H9 (cell line): ENCODE measurements at regions not wholly inside any gene's neighbourhood (a gene's known extent, or its start where the extent isn't known, plus 50 kb on each side); places are given as distances from the start of the nearest gene placed in this dataset.

ENCODE experiments used
- DNase-seq: peaks from one replicate; pipeline ENCODE4 v3.0.0-alpha.2; 2017
- H2AFZ ChIP-seq: one replicate; pipeline ENCODE4 v1.6.1; 2013; ENCODE audit warnings: mild to moderate bottlenecking, low read length, control low read depth, moderate library complexity
- H2AK5ac ChIP-seq: 2 replicates; pipeline ENCODE4 v1.6.1; 2013; ENCODE audit warnings: low read length, control low read depth, mixed read lengths; ENCODE audit not compliant: insufficient read length
- H2BK120ac ChIP-seq: one replicate; pipeline ENCODE4 v1.6.1; 2013; ENCODE audit warnings: low read depth, mild to moderate bottlenecking, low read length, control low read depth, inconsistent platforms; ENCODE audit not compliant: poor library complexity, severe bottlenecking
- H2BK12ac ChIP-seq: 2 replicates; pipeline ENCODE4 v1.6.1; 2013; ENCODE audit warnings: low read length, control low read depth, mixed read lengths, low read depth; ENCODE audit not compliant: insufficient read length
- H2BK15ac ChIP-seq: 2 replicates; pipeline ENCODE4 v1.6.1; 2013; ENCODE audit warnings: low read depth, low read length, control low read depth
- H2BK20ac ChIP-seq: one replicate; pipeline ENCODE4 v1.6.1; 2013; ENCODE audit warnings: low read depth, mild to moderate bottlenecking, low read length, control low read depth, inconsistent platforms; ENCODE audit not compliant: poor library complexity, severe bottlenecking
- H2BK5ac ChIP-seq: 2 replicates; pipeline ENCODE4 v1.6.1; 2013; ENCODE audit warnings: low read length, control low read depth, mixed read lengths; ENCODE audit not compliant: insufficient read length
- H3K14ac ChIP-seq: 2 replicates; pipeline ENCODE4 v1.6.1; 2013; ENCODE audit warnings: low read length, control low read depth; ENCODE audit not compliant: insufficient read depth
- H3K18ac ChIP-seq: 2 replicates; pipeline ENCODE4 v1.6.1; 2013; ENCODE audit warnings: low read depth, mild to moderate bottlenecking, mixed read lengths, low read length, control low read depth; ENCODE audit not compliant: insufficient read length
- H3K23ac ChIP-seq: 2 replicates; pipeline ENCODE4 v1.6.1; 2013; ENCODE audit warnings: low read length, control low read depth, mixed read lengths, low read depth; ENCODE audit not compliant: insufficient read length
- H3K23me2 ChIP-seq: 2 replicates; pipeline ENCODE4 v1.6.1; 2013; ENCODE audit warnings: low read depth, mild to moderate bottlenecking, mixed read lengths, low read length, control low read depth; ENCODE audit not compliant: insufficient read length, poor library complexity, severe bottlenecking
- H3K27ac ChIP-seq: 2 replicates; pipeline ENCODE4 v1.5.1; 2013; ENCODE audit warnings: low read length, control low read depth, mixed read lengths, low read depth; ENCODE audit not compliant: insufficient read length
- H3K27me3 ChIP-seq: 2 replicates; pipeline ENCODE4 v1.6.1; 2013; ENCODE audit warnings: low read length, control low read depth, inconsistent platforms; ENCODE audit not compliant: insufficient read depth
- H3K4ac ChIP-seq: 2 replicates; pipeline ENCODE4 v1.6.1; 2013; ENCODE audit warnings: low read depth, mild to moderate bottlenecking, control low read depth, inconsistent platforms, low read length, moderate library complexity
- H3K4me1 ChIP-seq: 2 replicates; pipeline ENCODE4 v1.6.1; 2013; ENCODE audit warnings: low read length, control low read depth, inconsistent platforms; ENCODE audit not compliant: insufficient read depth
- H3K4me2 ChIP-seq: 2 replicates; pipeline ENCODE4 v1.6.1; 2013; ENCODE audit warnings: low read length, control low read depth, mixed read lengths; ENCODE audit not compliant: insufficient read length, insufficient read depth
- H3K56ac ChIP-seq: 2 replicates; pipeline ENCODE4 v1.6.1; 2013; ENCODE audit warnings: low read depth, mild to moderate bottlenecking, mixed read lengths, low read length, control low read depth; ENCODE audit not compliant: insufficient read length
- H3K79me1 ChIP-seq: 2 replicates; pipeline ENCODE4 v1.6.1; 2013; ENCODE audit warnings: low read depth, mild to moderate bottlenecking, moderate library complexity, low read length, control low read depth, inconsistent platforms; ENCODE audit not compliant: insufficient read depth, poor library complexity, severe bottlenecking
- H3K79me2 ChIP-seq: 2 replicates; pipeline ENCODE4 v1.6.1; 2013; ENCODE audit warnings: low read length, control low read depth, inconsistent platforms; ENCODE audit not compliant: insufficient read depth
- H3K9ac ChIP-seq: 2 replicates; pipeline ENCODE4 v1.6.1; 2013; ENCODE audit warnings: low read length, control low read depth, mixed read lengths; ENCODE audit not compliant: insufficient read length; ENCODE audit errors: extremely low read depth
- H3K9me3 ChIP-seq: one replicate; pipeline ENCODE4 v1.6.1; 2013; ENCODE audit warnings: low read depth, low read length, inconsistent platforms; ENCODE audit not compliant: control insufficient read depth
- H3T11ph ChIP-seq: one replicate; pipeline ENCODE4 v1.6.1; 2013; ENCODE audit warnings: mild to moderate bottlenecking, low read length, control low read depth, inconsistent platforms
- H4K20me1 ChIP-seq: one replicate; pipeline ENCODE4 v1.6.1; 2013; ENCODE audit not compliant: control insufficient read depth, insufficient read length, insufficient read depth
- H4K5ac ChIP-seq: 2 replicates; pipeline ENCODE4 v1.6.1; 2013; ENCODE audit warnings: low read depth, mild to moderate bottlenecking, mixed read lengths, low read length, control low read depth; ENCODE audit not compliant: insufficient read length
- H4K8ac ChIP-seq: replicated peaks from 2 replicates; pipeline ENCODE4 v1.6.1; 2013; ENCODE audit warnings: low read length, control low read depth, mixed read lengths, low read depth; ENCODE audit not compliant: insufficient read length
- H4K91ac ChIP-seq: 2 replicates; pipeline ENCODE4 v1.6.1; 2013; ENCODE audit warnings: low read depth, mild to moderate bottlenecking, moderate library complexity, mixed read lengths, low read length, control low read depth; ENCODE audit not compliant: insufficient read length
- H3K27ac Mint-ChIP-seq, 3 experiments: 2 replicates in 2 of 3; 3 replicates in 1 of 3; pipeline ENCODE4 v1.8.0; 2020 to 2021; ENCODE audit warnings: mixed read lengths in 3 of 3, mild to moderate bottlenecking in 1 of 3, moderate library complexity in 1 of 3
- H3K27me3 Mint-ChIP-seq: 2 replicates; pipeline ENCODE4 v1.8.0; 2021; ENCODE audit warnings: low read depth, mild to moderate bottlenecking, moderate library complexity, mixed read lengths
- H3K36me3 Mint-ChIP-seq, 3 experiments: 2 replicates in 2 of 3; 3 replicates in 1 of 3; pipeline ENCODE4 v1.8.0; 2020 to 2021; ENCODE audit warnings: low read depth in 3 of 3, mixed read lengths in 3 of 3; ENCODE audit not compliant: insufficient read depth in 1 of 3
- H3K4me1 Mint-ChIP-seq, 2 experiments: 2 replicates each; pipeline ENCODE4 v1.8.0; 2020; ENCODE audit warnings: mixed read lengths in 2 of 2
- H3K4me3 Mint-ChIP-seq, 2 experiments: 2 replicates in 1 of 2; 3 replicates in 1 of 2; pipeline ENCODE4 v1.8.0; 2020 to 2021; ENCODE audit warnings: mild to moderate bottlenecking in 2 of 2, mixed read lengths in 2 of 2, moderate library complexity in 1 of 2
- H3K9me3 Mint-ChIP-seq, 2 experiments: 2 replicates in 1 of 2; 3 replicates in 1 of 2; pipeline ENCODE4 v1.8.0; 2020; ENCODE audit warnings: mild to moderate bottlenecking in 2 of 2, mixed read lengths in 2 of 2, moderate library complexity in 1 of 2
- CTCF ChIP-seq: fragments of 200-600 bp; sonication (generic); conservative IDR thresholded peaks from 3 replicates; pipeline ENCODE4 v1.8.0; 2021; ENCODE audit warnings: antibody characterized with exemption, mild to moderate bottlenecking
- WGBS: extraction: QIAGEN DNeasy Blood & Tissue Kit; methylation state at CpG from one replicate; pipeline ENCODE4 v1.1.7; 2013; ENCODE audit warnings: missing lambda C conversion rate, low lambda C conversion rate, mixed read lengths; ENCODE audit not compliant: insufficient read length; ENCODE audit errors: extremely low coverage; 5-methylcytosine and 5-hydroxymethylcytosine counted together

DNA sequence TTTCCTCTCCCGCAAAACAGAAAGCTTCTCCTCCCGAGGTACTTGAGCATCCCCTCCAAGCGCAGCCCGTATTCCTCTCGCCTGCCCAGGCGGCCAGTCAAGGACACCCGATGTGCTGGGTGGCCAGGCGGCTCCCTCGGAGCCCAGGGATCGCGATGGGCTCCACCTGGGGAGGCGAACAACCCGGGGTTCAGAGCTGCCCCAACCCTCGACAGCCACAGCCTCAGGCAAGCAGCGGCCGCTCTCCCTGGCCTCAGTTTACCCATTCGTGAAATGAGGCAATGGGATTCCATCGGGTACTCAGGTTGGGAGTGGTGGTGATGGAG lies 147.4 kb downstream of the CYP26A1 start:
- no CpG with 5 or more reads among the region's 18 CpGs for WGBS
- no peak overlapping the region for H3K27ac ChIP-seq

More for the DNA sequence above, 147.4 kb downstream of the CYP26A1 start:
- Histone ChIP-seq H3K79me1 (no peaks in the 10 kb centered on the region), H3K9me3 (no peaks in the 10 kb centered on the region), H3K4ac (no peak overlapping the region), H2BK15ac (peak overlapping the region; percentile 52; the same call in 1 of the 2 replicates), H3K23ac (no peak overlapping the region), H3K14ac (no peak overlapping the region), H2BK120ac (no peak overlapping the region), H2AFZ (no peak overlapping the region), H4K8ac (no peak overlapping the region), H4K91ac (no peak overlapping the region), H3K23me2 (no peaks in the 10 kb centered on the region), H3K9ac (no peak overlapping the region), H2AK5ac (no peak overlapping the region), H3K4me1 (no peaks in the 10 kb centered on the region; the same call in 1 of the 2 replicates), H2BK5ac (no peak overlapping the region), H3K18ac (no peak overlapping the region), H3K4me2 (no peak overlapping the region), H3T11ph (no peak overlapping the region), H2BK20ac (no peak overlapping the region), H4K5ac (no peak overlapping the region), H3K27me3 (no peaks in the 10 kb centered on the region), H3K56ac (no peak overlapping the region), H4K20me1 (no peaks in the 10 kb centered on the region), H2BK12ac (no peak overlapping the region), H3K79me2 (no peaks in the 10 kb centered on the region)
- H3K4me3 Mint-ChIP-seq = no peak overlapping the region
- H3K4me1 Mint-ChIP-seq = peaks cover 3 to 11% of the 10 kb centered on the region in 2 experiments; a peak in 3 of 4 replicates
- peaks cover 9 to 15% of the 10 kb centered on the region in 2 experiments for H3K9me3 Mint-ChIP-seq
- H3K36me3 Mint-ChIP-seq = peaks cover 8 to 10% (median 9%) of the 10 kb centered on the region in 3 experiments
- TF ChIP-seq CTCF = no peak
- DNase-seq = no peak
- peaks cover 1% of the 10 kb centered on the region for H3K27me3 Mint-ChIP-seq
- no peak overlapping the region for H3K27ac Mint-ChIP-seq
